K562 (cell line): ENCODE measurements at regions not wholly inside any gene's neighbourhood (a gene's known extent, or its start where the extent isn't known, plus 50 kb on each side); places are given as distances from the start of the nearest gene placed in this dataset.

Experiments used
- POLR2A ChIP-seq: fragments of 450-650 bp; conservative IDR thresholded peaks from 2 replicates; pipeline ENCODE4 v1.6.1; 2016
- POLR2AphosphoS5 ChIP-seq: IDR thresholded peaks from 2 replicates; pipeline ENCODE4 v1.6.1; 2011; ENCODE audit warnings: mild to moderate bottlenecking, low read depth, low read length, moderate library complexity; ENCODE audit not compliant: control insufficient read depth, insufficient read depth

- TF ChIP-seq POLR2AphosphoS5 (no peak), POLR2A (no peak)
These were observed 293.8 kb downstream of the TTLL7 start for GRCh38 chr1:83705091-83705490.
